HAP-1 (cell line): ENCODE measurements at regions not wholly inside any gene's neighbourhood (a gene's known extent, or its start where the extent isn't known, plus 50 kb on each side); places are given as distances from the start of the nearest gene placed in this dataset.
"Not testable (repeated sequence)": the region's sequence is repeated elsewhere in the genome, so short reads cannot be mapped to it uniquely, and the experiment has no call there.

Experiments used
- DNase-seq, 2 experiments: peaks; one replicate each; pipeline ENCODE4 v3.0.0-alpha.2; 2016 to 2020; ENCODE audit warnings: low spot score in 2 of 2
- H3K27me3 ChIP-seq: fragments of 250-450 bp; sonication (Bioruptor Pico); 2 replicates; pipeline ENCODE4 v1.5.1; 2020; ENCODE audit warnings: low read depth, mild to moderate bottlenecking, moderate library complexity
- H3K36me3 ChIP-seq: fragments of 250-450 bp; sonication (Bioruptor Pico); replicated peaks from 2 replicates; pipeline ENCODE4 v1.5.1; 2020; ENCODE audit warnings: mild to moderate bottlenecking
- H3K4me1 ChIP-seq: fragments of 250-450 bp; sonication (Bioruptor Pico); 2 replicates; pipeline ENCODE4 v1.5.1; 2020; ENCODE audit warnings: mild to moderate bottlenecking
- H3K4me3 ChIP-seq: fragments of 250-450 bp; sonication (Bioruptor Pico); 2 replicates; pipeline ENCODE4 v1.5.1; 2020; ENCODE audit warnings: mild to moderate bottlenecking, moderate library complexity
- H3K9me3 ChIP-seq: fragments of 250-450 bp; sonication (Bioruptor Pico); 2 replicates; pipeline ENCODE4 v1.5.1; 2020; ENCODE audit warnings: mild to moderate bottlenecking, moderate library complexity
- in situ Hi-C: fragments of 300-500 bp; cut with MboI; formaldehyde crosslinking; loops from 3 replicates; pipeline ENCODE4 v1.14.3; 2020; ENCODE audit warnings: low sequenced_read_pairs, inconsistent platforms, mixed read lengths

GRCh38 chr1:221045842-221046831, 166.9 kb downstream of the HLX start:
- no peak overlapping the region for H3K4me3 ChIP-seq
- no peak for DNase-seq
- H3K27me3 ChIP-seq, result no peaks in the 10 kb centered on the region; the same call in 1 of the 2 replicates
- no peaks in the 10 kb centered on the region for H3K9me3 ChIP-seq
- H3K4me1 ChIP-seq, result no peaks in the 10 kb centered on the region
- in situ Hi-C loops, result no loop called here
- no peaks in the 10 kb centered on the region for H3K36me3 ChIP-seq

DNA sequence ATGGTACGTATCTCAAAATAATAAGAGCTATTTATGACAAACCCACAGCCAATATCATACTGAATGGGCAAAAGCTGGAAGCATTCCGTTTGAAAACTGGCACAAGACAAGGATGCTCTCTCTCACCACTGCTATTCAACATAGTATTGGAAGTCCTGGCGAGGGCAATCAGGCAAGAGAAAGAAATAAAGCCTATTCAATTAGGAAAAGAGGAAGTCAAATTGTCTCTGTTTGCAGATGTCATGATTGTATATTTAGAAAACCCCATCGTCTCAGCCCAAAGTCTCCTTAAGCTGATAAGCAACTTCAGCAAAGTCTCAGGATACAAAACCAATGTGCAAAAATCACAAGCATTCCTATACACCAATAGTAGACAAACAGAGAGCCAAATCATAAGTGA, 172.1 kb downstream of the HLX start:
- in situ Hi-C loops, H3K4me3 ChIP-seq, H3K4me1 ChIP-seq, DNase-seq, H3K36me3 ChIP-seq, H3K27me3 ChIP-seq, H3K9me3 ChIP-seq: not testable (repeated sequence)

GRCh38 chr1:221053889-221054288, 174.6 kb downstream of the HLX start:
- in situ Hi-C loops, result no loop called here
- Histone ChIP-seq H3K27me3 (no peaks in the 10 kb centered on the region; the same call in 1 of the 2 replicates), H3K4me3 (no peak overlapping the region), H3K36me3 (no peaks in the 10 kb centered on the region), H3K4me1 (no peaks in the 10 kb centered on the region), H3K9me3 (no peaks in the 10 kb centered on the region)
- DNase-seq, result no peak

DNA sequence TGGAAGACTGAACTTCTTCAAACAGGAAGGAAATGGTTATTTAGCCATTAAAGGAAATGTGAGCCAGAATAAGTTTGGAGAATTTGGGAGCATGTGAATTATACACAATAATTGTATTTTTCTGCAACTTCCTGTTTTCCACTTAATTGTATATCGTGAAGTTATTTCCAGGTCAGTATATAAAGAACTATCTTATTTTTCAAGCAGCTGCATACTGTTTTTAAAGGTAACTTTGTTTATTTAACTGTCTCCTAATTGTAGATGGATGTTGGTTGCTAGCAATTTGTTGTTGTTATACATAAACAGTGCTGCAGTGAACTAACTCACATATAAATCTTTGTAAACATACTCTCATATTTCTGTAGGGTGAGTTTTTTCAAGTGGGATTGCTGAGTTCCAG, 180.3 kb downstream of the HLX start:
- Histone ChIP-seq H3K27me3 (no peaks in the 10 kb centered on the region), H3K9me3 (no peaks in the 10 kb centered on the region), H3K4me3 (no peak overlapping the region), H3K36me3 (no peaks in the 10 kb centered on the region), H3K4me1 (no peaks in the 10 kb centered on the region)
- DNase-seq, result no peak
- in situ Hi-C loops, result no loop called here

DNA sequence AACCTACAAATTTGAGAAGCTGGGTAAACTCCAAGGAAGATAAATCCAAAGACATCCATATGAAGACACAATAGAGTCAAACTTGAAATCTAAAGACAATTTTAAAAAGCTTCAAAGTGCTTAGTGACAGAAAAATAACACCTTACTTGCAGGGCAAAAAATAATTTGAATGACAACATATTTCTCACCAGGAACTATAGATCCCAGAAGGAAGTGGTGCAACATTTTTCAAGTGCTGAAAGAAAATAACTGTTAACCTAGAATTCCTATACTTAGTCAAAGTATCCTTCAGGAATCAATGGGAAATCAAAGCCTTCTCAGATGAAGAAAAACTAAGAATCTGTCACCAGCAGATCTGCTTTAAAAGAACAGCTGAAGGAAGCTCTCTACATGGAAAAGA, 184.4 kb downstream of the HLX start:
- DNase-seq, result no peak
- in situ Hi-C loops, result no loop called here
- no peaks in the 10 kb centered on the region for H3K36me3 ChIP-seq

GRCh38 chr1:221066351-221067001, 187.2 kb downstream of the HLX start:
- DNase-seq, result no peak
- Histone ChIP-seq H3K36me3 (no peaks in the 10 kb centered on the region), H3K4me3 (no peak overlapping the region), H3K9me3 (no peaks in the 10 kb centered on the region), H3K4me1 (no peaks in the 10 kb centered on the region), H3K27me3 (no peaks in the 10 kb centered on the region)
- in situ Hi-C loops, result no loop called here

More for the DNA sequence above, 184.4 kb downstream of the HLX start:
- H3K4me1 ChIP-seq, result no peaks in the 10 kb centered on the region
- H3K9me3 ChIP-seq, result no peaks in the 10 kb centered on the region
- no peaks in the 10 kb centered on the region for H3K27me3 ChIP-seq
- H3K4me3 ChIP-seq, result no peak overlapping the region

- Histone ChIP-seq H3K36me3 (no peaks in the 10 kb centered on the region), H3K27me3 (no peaks in the 10 kb centered on the region), H3K4me1 (no peaks in the 10 kb centered on the region), H3K9me3 (no peaks in the 10 kb centered on the region), H3K4me3 (no peak overlapping the region)
- in situ Hi-C loops, result no loop called here
- DNase-seq, result no peak
These were observed 188.5 kb downstream of the HLX start for GRCh38 chr1:221067721-221068120.

DNA sequence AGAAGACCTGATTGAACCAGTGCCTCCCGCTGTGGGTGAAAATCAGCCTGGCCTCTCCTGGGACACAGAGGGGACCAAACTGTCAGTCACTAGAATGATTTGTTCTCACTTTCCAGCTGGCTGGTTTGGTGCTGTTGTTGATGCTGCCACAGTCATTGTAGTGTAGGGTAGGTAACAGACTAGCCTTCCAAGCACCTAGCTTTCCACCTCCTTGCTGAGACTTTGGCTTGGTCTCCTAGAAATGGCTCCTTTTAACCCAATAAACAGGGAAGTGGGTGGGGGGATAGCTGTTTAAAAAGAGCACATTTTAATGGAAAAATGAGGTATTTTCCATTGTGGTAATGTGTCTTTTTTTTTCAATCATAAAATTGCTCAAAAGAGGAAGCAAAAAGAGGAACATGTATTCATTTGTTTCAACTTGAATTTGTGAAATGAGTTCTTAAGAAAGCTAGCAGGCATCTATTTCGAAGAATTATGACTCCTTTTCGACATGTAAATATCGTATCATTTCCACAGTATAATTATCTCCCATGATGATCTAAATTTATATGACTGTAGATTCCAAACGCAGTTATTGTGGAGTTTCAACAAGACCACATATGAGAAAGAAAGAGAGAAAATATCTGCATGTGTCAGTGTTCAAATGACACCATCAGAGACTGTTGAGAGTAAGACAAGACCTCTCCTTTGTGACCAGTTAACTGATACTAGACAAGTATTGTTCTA, 190.1 kb downstream of the HLX start:
- in situ Hi-C loops, result no loop called here
- no peak overlapping the region for H3K4me3 ChIP-seq
- DNase-seq, result no peak
- no peaks in the 10 kb centered on the region for H3K36me3 ChIP-seq
- H3K4me1 ChIP-seq, result no peaks in the 10 kb centered on the region
- no peaks in the 10 kb centered on the region for H3K9me3 ChIP-seq
- no peaks in the 10 kb centered on the region for H3K27me3 ChIP-seq

- Histone ChIP-seq H3K9me3 (no peaks in the 10 kb centered on the region), H3K4me3 (no peak overlapping the region), H3K4me1 (no peaks in the 10 kb centered on the region), H3K36me3 (no peaks in the 10 kb centered on the region), H3K27me3 (no peaks in the 10 kb centered on the region)
- in situ Hi-C loops, result no loop called here
- no peak for DNase-seq
These were observed 190.7 kb downstream of the HLX start for GRCh38 chr1:221069986-221070385.

GRCh38 chr1:221071777-221072176, 192.5 kb downstream of the HLX start:
- Histone ChIP-seq H3K36me3 (no peaks in the 10 kb centered on the region), H3K4me3 (no peak overlapping the region), H3K9me3 (no peaks in the 10 kb centered on the region), H3K27me3 (no peaks in the 10 kb centered on the region), H3K4me1 (no peaks in the 10 kb centered on the region)
- in situ Hi-C loops, result no loop called here
- no peak for DNase-seq

GRCh38 chr1:221072214-221072613, 193.0 kb downstream of the HLX start:
- in situ Hi-C loops, result no loop called here
- DNase-seq, result no peak
- H3K27me3 ChIP-seq, result no peaks in the 10 kb centered on the region
- no peaks in the 10 kb centered on the region for H3K9me3 ChIP-seq
- no peak overlapping the region for H3K4me3 ChIP-seq
- H3K36me3 ChIP-seq, result no peaks in the 10 kb centered on the region
- H3K4me1 ChIP-seq, result no peaks in the 10 kb centered on the region

DNA sequence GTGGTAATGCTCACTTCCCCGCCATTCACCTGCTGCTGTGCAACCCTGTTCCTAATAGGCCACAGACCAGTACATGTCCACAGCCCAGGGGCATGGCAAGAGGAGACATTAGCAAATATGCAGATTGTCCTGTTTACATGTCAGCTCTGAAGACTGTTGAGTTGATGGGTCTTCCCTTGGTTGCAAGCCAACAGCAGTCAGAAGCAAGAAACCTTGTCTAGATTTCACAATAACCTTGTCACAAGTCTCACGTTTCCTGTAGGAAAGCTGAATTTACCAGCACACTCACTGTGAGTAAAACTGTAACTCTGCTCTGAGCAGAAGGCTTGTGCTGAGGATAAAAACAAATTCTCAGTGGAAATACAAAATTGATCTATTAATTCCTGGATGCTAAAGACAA, 195.1 kb downstream of the HLX start:
- Histone ChIP-seq H3K4me3 (no peak overlapping the region), H3K36me3 (no peaks in the 10 kb centered on the region), H3K9me3 (no peaks in the 10 kb centered on the region), H3K27me3 (no peaks in the 10 kb centered on the region), H3K4me1 (no peaks in the 10 kb centered on the region)
- in situ Hi-C loops, result no loop called here
- DNase-seq, result no peak

- H3K4me3 ChIP-seq, result no peak overlapping the region
- DNase-seq, result no peak
- in situ Hi-C loops, result no loop called here
- H3K4me1 ChIP-seq, result no peaks in the 10 kb centered on the region
- no peaks in the 10 kb centered on the region for H3K27me3 ChIP-seq
- H3K36me3 ChIP-seq, result no peaks in the 10 kb centered on the region
- no peaks in the 10 kb centered on the region for H3K9me3 ChIP-seq
These were observed 196.7 kb downstream of the HLX start for GRCh38 chr1:221075911-221076310.

DNA sequence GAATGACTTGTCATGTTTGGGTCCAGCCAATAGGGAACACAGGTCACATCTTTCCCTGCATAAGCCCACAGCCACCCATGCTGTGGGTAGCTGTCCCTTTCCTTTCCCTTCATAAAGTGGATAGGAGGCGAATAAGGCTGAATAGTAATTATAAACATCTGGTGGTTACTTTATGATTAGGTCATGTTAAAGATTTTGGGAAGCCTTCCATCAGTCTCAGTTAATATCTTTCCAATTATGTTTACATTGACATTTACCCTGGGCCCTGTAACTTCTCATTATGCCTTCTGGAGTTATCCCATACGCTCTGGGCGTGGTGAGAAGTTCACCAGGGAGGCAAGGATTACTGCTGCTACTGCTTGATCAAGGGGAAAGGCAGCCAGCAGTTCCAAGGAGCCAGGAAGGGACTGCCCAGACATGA, 197.2 kb downstream of the HLX start:
- H3K4me3 ChIP-seq, result no peak overlapping the region
- in situ Hi-C loops, result no loop called here
- H3K9me3 ChIP-seq, result no peaks in the 10 kb centered on the region
- no peaks in the 10 kb centered on the region for H3K4me1 ChIP-seq
- H3K36me3 ChIP-seq, result no peaks in the 10 kb centered on the region
- no peaks in the 10 kb centered on the region for H3K27me3 ChIP-seq
- DNase-seq, result no peak
